GM12891 (cell line): ENCODE measurements at regions not wholly inside any gene's neighbourhood (a gene's known extent, or its start where the extent isn't known, plus 50 kb on each side); places are given as distances from the start of the nearest gene placed in this dataset.

Experiments
- PAX5 ChIP-seq: IDR thresholded peaks from 2 replicates; pipeline ENCODE4 v1.6.1; 2011; ENCODE audit warnings: low read length, moderate library complexity, mild to moderate bottlenecking; ENCODE audit not compliant: insufficient read depth, severe bottlenecking
- POLR2A ChIP-seq: IDR thresholded peaks from 2 replicates; pipeline ENCODE4 v1.6.1; 2011; ENCODE audit warnings: low read depth, low read length, control low read depth
- POLR2AphosphoS5 ChIP-seq: IDR thresholded peaks from 2 replicates; pipeline ENCODE4 v1.6.1; 2011; ENCODE audit warnings: low read depth, low read length, control low read depth
- POU2F2 ChIP-seq: IDR thresholded peaks from 2 replicates; pipeline ENCODE4 v1.6.1; 2011; ENCODE audit warnings: low read depth, mild to moderate bottlenecking, control low read depth, low read length, moderate library complexity
- TAF1 ChIP-seq: IDR thresholded peaks from 2 replicates; pipeline ENCODE4 v1.6.1; 2011; ENCODE audit warnings: low read depth, low read length, control low read depth

GRCh38 chr2:160672211-160672610 is 178.6 kb upstream of the RBMS1 start:
- TF ChIP-seq POLR2A (no peak), POLR2AphosphoS5 (no peak), TAF1 (no peak), PAX5 (no peak), POU2F2 (no peak)
